ENCODE measurements at regions not wholly inside any gene's neighbourhood (a gene's known extent, or its start where the extent isn't known, plus 50 kb on each side); places are given as distances from the start of the nearest gene placed in this dataset.
A peak's percentile ranks its signal among the peaks of the same experiment; 100 is the strongest.
"Not testable (repeated sequence)": the region's sequence is repeated elsewhere in the genome, so short reads cannot be mapped to it uniquely, and the experiment has no call there.

DNA sequence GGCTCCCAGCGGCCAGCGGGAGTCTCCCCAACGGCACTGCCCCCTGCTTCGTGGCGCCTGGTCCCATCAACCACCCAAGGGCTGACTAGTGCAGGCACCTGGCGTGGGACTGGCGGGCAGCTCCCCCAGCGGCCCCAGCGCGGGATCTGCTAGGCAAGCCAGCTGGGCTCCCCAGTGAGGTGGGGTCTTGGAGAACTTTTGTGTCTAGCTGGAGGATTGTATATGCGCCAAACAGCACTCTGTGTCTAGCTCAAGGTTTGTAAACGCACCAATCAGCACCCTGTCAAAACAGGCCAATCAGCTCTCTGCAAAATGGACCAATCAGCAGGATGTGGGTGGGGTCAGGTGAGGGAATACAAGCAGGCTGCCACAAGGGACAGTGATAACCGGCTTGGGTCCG lies 1988.2 kb downstream of the FOXD4L5 start:
- H3K36me3 Mint-ChIP-seq (ENCODE audit: insufficient read depth, unreplicated experiment); BruUV-seq (replicated peaks); POLR2A ChIA-PET; H3K4me1 Mint-ChIP-seq (ENCODE audit: insufficient read depth, unreplicated experiment); intact Hi-C loops (cut with micrococcal nuclease); H3K27me3 Mint-ChIP-seq (ENCODE audit: insufficient read depth, unreplicated experiment); H3K27ac Mint-ChIP-seq (ENCODE audit: low read depth, unreplicated experiment); H3K4me3 Mint-ChIP-seq (ENCODE audit: unreplicated experiment); DNase-seq (ENCODE audit: unreplicated experiment); H3K9me3 Mint-ChIP-seq (ENCODE audit: unreplicated experiment); CTCF ChIA-PET: not testable (repeated sequence)

- POLR2A ChIA-PET; H3K4me3 Mint-ChIP-seq (ENCODE audit: unreplicated experiment); CTCF ChIA-PET; H3K27me3 Mint-ChIP-seq (ENCODE audit: insufficient read depth, unreplicated experiment); H3K27ac Mint-ChIP-seq (ENCODE audit: low read depth, unreplicated experiment); intact Hi-C loops (cut with micrococcal nuclease); H3K36me3 Mint-ChIP-seq (ENCODE audit: insufficient read depth, unreplicated experiment); DNase-seq (ENCODE audit: unreplicated experiment); BruUV-seq (replicated peaks); H3K4me1 Mint-ChIP-seq (ENCODE audit: insufficient read depth, unreplicated experiment); H3K9me3 Mint-ChIP-seq (ENCODE audit: unreplicated experiment): not testable (repeated sequence)
These were observed 1988.6 kb downstream of the FOXD4L5 start for GRCh38 chr9:63296366-63296765.

GRCh38 chr9:63289971-63290370 lies 1995.0 kb downstream of the FOXD4L5 start:
- H3K4me3 Mint-ChIP-seq (ENCODE audit: unreplicated experiment); H3K36me3 Mint-ChIP-seq (ENCODE audit: insufficient read depth, unreplicated experiment); H3K27ac Mint-ChIP-seq (ENCODE audit: low read depth, unreplicated experiment); H3K27me3 Mint-ChIP-seq (ENCODE audit: insufficient read depth, unreplicated experiment); intact Hi-C loops (cut with micrococcal nuclease); BruUV-seq (replicated peaks); POLR2A ChIA-PET; CTCF ChIA-PET; H3K9me3 Mint-ChIP-seq (ENCODE audit: unreplicated experiment); H3K4me1 Mint-ChIP-seq (ENCODE audit: insufficient read depth, unreplicated experiment): not testable (repeated sequence)
- DNase-seq (ENCODE audit: unreplicated experiment): peak; percentile 41

All from MCF 10A (cell line).